ENCODE measurements at regions not wholly inside any gene's neighbourhood (a gene's known extent, or its start where the extent isn't known, plus 50 kb on each side); places are given as distances from the start of the nearest gene placed in this dataset.

DNA sequence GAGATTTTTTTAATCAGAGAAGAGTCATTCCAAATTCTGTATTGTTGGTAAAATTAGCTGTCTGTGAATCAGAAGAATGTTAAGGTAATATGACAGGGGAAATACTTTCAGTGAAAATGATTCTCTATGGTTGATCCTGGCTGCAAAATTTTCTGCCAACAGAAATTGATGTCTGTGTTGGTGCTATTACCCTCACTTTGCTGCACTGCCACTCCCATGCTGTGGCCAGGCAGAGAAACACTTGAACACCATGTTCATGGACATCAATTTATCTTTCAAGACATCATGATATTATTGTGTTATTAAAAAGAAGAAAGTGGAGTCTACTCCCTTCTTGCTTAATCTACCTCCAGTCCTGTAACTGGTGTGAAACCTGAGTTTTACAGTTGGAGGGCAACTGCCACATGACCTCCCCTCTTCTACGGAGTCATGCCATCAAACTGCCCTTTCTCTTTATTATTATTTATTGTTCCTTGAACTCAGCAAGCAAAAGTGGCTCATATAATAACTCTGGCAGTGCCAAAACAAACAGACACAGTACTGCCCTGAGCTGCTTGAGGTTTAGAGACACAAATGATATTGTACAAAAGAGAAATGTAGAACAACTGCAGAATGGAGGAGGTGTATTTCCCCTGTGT is 288.0 kb upstream of the JAG1 start:
- no peak for DNase-seq

DNA sequence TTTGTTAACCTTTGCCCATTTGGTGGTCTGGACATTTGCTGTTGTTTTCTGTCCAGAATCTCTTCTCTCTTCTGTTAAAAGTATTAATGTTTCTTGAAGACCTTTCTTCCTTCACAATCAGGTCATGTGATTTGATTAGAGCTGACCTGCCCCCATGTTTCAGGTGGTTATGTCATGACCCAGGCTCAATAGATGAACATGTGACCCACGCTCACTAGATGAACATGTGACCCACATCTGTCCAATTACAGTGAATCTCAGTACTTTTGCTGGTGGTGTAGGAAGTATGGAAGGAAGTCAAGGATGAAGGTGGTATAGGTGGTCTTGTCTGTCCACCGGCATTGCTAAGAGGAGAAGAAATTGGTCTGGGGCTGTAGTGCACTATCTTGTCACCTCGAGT is 289.1 kb upstream of the JAG1 start:
- no peak for DNase-seq

DNA sequence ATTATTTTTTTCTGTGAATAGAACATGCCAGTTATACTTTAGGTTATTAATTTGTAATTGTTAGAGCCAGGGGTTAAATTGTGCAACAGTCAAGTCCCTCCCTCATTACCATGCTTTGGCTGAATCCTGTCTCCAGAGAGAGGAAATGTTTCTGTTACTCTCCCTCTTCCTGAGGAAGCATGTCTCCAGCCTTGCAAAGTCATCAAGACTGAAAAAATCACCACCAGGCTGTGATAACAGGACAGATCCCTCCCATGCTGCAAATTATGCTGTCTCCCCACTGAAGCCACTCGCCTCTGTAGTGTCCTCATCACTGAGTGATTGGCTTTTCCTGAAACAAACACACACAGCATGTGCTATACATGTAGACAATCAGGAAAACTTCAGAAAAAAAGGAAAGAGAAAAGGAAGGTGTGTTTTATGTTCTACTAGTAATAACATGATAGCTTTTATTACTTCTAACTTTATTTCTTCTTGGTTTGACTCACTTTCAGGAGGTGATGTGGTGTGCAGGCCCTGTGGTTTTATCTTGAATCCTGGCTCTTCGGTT is 290.0 kb upstream of the JAG1 start:
- DNase-seq, result no peak

DNA sequence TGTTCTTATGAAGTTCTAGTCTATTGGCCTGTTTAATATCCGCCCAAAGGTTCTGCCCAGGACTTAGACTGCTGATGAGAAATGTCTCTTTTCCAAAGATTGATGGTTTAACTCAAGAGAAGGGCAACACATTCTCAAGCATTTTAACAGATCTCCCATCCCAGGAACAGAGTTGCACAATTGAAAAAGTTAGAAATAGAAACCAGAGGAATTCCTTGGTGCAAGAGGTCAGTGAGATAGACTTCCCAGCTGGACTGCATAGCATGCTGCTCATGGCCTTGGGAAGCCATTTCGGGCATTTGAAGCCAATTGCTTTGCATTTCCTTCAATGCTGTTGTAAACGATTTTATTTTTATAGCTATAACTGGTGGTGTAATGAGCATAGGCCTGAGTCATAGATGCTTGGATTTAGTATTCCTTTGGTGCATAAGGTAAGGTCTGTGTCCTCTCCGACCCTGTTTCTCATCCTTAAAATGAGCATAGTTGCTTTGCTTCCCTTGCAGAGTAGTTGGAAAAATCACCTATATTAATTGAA is 292.2 kb upstream of the JAG1 start:
- DNase-seq, result no peak

DNA sequence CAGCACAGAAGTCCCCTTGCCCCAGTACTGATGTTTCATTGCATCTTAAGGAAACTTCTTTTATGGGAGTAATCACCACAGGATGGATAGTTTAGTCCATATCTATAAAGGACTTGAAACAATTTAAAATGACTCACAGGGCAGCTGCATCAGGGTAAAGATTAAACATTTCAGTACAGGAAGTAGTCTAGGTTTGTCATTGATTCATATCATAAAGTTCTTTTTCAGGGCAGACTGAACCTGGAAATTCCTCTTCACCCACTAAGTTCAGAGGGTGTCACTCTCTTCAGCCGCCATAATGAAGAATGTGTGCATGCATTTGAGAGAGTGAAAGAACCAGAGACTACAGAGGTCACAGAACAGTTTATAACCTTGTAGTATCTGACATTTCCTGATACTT is 296.3 kb upstream of the JAG1 start:
- DNase-seq, result no peak

DNA sequence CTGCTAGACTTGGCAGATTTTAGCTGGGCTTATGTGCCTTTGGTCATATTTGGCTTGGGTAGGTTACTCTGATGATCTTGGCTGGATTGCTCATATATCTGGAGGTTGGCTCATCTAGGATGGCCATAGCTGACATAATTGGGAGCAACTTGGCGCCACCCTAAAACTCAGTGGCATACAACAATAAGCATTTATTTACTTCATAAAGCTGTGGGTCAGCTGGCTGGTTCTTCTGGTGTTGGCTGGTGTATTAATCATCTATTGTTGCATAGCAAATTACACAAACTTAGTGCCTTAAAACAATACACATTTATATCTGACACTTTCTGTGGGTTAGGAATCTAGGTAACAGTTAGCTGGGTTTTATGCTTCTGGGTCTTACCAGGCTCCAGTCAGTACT is 297.3 kb upstream of the JAG1 start:
- no peak for DNase-seq

DNA sequence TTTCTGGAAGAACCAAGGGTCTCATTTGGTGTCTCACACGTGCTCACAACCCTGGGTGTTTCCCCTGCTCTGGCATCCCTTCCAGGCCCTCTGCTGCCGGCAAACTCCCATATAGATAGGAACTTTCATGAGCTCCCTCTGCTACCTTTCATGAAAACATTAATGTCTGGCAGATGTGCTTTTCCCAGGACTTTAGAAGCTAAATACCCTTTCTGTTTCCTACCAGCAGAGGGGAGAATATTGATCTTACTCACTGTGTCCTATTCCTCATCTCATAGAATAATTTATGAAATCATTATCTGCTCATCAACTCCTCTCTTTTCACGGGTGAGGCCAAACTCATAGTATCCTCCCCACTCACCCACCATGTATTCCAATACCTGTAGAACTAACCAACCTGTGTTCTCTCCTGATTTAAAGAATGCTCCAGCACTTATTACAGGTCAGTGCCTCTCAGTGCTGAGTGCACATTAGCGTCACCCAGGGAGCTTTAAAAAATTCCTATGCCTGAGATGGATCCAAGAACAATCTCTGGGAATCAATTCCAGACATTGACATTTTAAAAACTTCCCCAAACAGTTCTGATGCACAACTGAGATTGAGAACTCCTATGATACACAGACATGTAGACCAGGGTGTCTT is 298.5 kb upstream of the JAG1 start:
- DNase-seq, result no peak

DNA sequence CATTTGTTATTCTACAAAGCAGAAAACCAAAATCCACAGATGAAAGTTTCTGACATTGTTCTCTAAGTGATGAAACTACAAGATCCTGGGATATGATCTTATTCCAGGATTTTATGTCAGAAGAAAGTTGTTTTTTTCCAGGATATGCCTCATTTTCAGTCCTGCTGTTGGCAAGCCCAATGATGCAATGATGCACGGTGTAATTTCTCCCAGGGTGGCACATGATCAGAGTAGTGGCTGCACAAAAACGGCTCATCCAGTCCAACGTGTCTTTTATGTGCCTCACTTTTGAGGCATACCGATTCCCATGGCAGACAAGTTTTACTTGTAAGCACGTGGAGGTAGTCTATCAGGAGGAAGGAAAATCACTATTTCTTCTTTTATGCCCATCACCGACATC is 302.3 kb upstream of the JAG1 start:
- no peak for DNase-seq

DNA sequence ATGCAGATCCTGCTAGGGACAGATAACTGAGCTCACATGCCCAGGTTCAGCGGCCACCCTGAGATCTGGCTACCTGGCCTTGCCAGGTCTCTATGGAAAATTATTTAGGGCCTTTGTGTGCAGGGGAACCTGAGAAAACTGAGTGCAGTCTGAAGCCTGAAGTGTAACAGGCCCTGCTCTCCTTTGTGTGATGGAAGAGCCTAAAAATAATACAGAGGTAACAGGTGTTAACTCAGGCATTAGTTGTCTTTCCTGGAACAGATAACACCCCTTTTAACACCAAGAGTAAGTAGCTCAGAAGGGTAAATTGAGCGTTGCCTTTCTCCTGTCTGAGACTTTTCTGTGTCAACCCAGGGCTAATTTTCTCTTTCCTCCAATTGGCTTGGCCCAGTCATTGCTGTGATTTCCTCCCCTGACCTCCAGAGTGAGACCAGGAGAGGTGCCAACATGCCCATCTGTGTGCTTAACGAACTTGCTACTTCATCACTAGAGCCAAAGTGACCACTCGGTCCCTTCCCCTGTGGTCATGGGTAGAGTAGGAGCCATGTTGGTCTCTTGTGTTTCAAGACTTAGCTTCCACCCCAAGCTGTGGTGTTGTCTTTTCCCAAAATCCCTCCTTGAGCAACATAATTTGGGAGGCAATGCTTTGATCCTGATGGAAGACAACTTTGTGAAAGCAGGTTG is 304.4 kb upstream of the JAG1 start:
- no peak for DNase-seq

DNA sequence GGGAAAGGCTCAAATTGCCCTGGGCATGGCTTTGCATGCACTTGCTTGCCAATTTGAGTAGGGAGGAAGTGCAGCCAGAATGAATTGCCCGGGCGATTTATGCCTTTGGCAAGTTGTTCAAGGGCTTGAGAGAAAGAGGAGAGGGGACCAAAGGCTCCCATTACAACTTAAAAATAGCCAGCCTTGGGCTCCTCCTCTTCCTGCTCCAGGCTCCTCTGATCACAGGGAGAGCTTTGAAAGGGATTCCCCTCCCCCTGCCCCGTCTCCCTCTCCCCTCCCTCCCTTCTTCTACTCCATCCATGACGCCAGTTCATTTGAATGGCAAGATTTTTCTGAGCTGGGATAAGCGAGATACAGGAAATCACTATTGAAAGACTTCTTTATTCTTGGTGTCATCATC is 304.9 kb upstream of the JAG1 start:
- no peak for DNase-seq

DNA sequence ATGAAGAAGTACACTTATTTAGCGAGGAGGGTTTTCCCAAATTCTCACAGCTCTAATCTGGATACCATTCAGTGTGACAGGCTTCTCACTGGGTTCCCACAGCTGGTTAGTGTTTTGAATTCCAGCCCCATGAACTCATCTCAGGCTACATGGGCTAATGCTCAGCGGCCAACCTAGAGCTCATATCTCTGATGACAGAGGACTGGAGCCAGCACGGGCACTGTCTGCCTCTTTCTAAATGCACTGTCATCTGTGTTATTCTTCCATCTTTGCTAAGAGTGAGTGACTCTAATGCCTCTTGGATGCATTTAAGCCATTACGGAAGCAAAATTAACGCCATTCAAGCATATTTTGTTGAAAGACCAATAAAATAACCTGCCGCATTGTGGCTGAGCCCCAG is 308.9 kb upstream of the JAG1 start:
- DNase-seq, result no peak

DNA sequence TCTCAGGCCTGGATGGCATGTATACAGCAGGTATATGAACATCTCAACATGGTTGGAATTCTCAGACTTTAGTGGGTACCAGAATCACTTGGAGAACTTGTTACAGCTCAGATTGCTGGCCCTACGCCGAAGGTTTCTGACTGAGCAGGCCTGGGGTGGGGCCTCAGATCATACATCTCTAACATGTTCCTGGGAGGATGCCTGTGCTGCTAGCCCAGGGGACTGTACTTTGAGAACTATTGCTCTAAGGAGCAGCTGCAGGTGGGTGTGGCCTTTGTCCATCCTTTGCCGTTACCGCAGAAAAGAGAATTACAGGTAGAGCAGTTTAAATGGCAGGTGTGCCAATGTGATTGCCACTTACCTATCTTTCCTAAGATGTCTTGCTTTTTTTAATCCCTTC is 310.5 kb upstream of the JAG1 start:
- no peak for DNase-seq

DNA sequence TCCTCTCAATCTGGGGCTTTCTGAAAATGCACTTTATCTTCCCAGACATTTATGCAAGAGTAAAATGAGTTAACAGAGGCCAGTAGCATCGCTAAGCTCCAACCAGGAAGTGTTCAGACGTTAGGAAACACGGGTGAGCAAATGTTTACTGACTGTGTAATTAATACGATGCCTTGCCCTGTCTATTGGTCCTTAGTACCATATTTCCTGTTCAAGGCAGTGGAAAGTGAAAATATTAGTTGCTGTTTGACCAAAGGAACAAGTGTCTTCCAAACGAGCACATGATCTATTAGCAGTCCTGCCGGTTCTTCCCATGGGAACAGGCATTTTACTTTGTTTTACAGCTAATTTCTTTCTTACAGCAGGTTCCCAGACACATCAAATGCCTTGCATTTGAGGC is 311.1 kb upstream of the JAG1 start:
- no peak for DNase-seq

DNA sequence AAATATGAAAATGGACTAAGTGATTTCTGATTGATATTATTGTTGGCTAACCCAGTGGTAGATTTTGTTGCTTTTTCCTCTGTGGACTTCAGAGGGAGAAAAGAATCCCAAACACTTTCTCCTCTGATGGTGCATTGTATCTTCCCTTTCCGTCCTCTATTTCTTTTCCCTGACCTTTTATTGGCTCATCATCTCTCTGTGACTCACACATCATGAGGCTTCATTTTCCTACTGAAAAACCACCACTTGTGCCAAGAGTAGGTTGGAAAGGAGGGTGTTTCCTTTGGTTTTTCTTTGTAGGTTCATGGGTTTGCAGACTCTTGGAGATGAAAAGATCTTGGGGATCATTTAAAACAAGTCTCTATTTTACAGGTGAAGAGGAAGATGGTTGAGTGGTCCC is 311.7 kb upstream of the JAG1 start:
- no peak for DNase-seq

DNA sequence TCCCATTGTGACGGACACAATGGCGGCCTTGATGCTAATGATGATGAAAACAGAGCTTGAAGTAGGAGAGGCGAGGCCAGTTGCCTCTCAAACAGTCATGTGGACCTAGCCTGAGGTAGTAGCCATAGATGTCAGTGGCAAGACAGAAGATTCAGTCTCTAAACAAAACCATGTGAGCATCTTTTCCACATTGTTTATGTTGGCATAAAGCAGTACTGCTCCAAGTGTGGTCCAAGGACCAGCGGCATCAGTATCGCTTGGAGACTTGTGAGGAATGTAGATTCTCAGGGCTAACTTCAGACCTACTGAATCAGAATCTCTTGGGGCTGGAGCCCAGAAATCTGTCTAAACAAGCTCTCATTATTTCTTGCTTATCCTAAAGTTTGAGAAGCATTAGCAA is 312.8 kb upstream of the JAG1 start:
- DNase-seq, result no peak

DNA sequence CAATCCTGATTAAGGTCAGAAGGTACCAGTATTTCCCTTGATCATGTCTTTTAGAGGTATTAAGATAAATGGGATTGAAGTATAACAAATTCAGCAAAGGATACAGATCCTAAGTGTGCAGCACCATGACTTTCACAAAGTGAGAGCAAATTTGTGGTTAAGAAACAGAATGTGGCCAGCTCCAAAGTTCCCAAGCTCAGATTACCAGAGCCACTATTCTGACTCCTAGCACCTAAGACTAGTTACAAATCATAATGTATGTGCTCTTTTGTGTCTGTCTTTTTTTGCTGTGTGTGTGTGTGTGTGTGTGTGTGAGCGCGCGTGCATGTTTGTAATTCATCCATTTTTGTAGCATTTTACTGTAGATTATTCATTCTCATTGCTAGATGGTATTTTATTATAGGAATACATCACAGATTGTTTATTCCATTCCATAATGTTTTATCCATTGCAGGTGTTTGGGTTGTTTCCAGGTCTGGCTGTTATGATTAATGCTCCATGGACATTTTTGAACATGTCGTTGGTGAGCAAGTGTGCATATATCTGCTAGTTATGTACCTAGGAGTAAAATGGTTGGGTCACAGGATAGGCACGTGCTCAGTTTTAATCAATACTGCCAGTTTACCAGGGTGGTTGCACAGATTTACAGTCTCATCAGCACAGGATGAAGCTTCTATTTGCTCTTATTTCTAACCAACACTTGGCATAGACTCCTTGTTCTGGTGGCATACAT is 314.0 kb upstream of the JAG1 start:
- DNase-seq, result no peak

DNA sequence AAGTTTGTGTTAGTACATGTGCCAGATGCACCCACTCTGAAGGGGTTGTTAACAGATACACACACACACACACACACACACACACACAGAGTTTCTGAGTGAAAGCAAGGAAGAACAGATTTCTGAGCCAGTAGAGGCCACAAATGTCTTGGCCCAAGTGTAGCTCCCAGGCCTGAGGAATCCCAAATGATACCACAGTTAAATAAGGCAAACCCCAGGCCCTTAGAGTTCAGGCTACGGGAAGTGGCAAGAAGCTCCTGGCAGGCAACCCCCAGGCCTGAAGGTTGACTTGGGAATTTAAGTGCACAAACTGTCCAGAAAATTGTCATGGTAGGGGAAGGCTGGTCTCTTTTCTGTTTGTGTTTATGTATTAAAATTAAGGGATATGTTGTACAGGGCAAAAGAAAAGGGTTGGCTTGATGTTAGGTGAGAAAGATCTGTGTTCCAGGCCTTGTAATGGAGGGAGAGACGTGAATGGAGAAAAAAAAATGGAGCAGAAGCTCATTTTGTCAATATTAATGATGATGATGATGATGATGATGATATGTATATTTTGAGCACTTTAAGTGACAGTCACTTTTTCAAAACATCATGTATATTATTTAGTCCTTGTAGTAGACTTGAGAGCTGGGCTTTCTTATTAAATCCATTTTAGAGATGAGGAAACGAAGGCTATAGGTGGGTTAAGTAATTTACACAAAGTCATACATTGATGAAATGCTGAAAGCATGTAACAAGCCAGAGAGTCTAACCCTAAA is 317.0 kb upstream of the JAG1 start:
- DNase-seq, result no peak

DNA sequence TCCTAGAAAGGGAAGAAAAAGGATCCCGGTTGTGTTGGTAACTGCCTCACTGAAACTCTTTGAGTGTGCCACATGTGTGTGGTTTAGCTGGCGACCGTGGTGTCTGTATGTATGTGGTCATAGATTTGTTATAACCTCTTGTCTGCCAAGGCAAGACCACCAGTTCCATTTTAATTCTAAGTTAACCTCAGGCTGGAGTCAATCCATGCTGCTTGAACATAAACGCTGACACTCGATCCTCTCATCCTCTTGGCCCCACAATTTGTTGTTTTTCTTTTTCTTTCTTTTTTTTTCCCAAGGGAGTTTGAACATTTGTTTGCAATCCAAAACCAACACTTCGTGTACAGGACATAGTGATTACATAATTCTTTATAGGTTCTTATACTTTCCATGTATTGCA is 318.9 kb upstream of the JAG1 start:
- DNase-seq, result no peak

DNA sequence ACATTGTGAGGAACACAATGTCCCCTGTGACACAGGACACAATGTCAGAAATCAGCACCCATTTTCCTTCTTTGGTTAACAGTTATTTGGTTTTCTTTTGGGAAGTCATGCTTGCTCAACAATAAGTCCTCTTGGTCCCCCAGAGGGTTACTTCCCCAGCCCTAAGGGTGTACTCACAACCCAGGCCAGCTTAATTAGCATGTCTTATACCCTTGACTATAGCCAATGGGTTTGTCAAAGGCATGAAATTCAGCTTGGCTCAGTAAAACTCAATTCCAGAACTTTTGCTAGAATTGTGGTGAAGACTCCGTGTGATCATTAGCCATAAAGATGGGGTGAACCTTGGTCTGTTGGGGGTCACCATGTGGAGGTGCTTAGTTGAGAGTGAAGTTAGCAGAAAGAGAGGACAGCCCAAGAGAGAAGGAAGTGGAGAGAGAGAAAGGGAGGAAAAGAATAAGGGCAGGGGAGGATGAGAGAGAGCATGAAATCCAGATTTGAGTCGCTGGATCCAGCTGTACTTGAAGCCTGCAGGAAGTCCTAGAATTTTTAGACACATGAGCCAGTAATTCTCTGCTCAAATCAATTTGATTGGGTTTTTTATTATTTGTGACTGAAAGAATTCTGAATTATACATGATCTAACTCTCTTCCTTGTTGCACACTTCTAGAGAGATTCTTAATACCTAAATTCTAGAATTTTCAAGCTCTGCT is 321.3 kb upstream of the JAG1 start:
- no peak for DNase-seq

DNA sequence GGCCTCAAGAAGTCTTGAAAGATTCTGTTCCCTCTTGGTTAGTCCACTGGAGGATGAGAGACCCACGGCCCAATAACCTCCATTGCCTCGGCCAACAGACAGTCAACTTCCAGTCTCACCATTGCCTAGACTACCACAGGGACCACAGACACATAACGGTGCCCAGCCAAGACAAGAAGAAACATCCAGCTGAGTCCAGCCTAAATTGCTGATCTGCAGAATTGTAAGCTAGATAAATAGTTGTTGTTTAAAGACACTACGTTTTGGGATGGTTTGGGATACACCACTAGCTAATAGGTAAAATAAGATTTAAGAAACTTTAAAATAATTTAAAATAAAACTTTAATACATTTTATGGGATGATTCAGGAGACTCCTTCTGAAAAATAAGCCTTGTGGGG is 324.7 kb upstream of the JAG1 start:
- DNase-seq, result no peak

DNA sequence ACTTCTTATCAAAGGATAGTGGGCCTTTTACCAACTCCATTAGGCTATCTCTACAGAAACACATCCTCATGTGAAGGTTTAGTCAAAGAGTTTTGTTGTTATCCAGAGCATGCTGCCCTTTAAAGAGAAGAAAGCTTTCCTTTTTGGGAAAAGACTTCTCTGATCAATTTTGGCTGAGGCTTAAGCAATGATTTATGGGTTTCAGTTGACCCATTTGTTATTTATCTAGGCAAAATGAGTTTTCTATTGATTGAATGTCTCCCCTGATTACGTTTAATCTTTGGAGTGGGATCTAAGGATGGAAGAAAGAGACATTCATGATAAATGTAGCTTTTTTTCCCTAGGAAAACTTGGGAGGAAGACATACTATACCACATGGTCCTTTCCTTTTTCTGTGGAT is 326.6 kb upstream of the JAG1 start:
- DNase-seq, result no peak

DNA sequence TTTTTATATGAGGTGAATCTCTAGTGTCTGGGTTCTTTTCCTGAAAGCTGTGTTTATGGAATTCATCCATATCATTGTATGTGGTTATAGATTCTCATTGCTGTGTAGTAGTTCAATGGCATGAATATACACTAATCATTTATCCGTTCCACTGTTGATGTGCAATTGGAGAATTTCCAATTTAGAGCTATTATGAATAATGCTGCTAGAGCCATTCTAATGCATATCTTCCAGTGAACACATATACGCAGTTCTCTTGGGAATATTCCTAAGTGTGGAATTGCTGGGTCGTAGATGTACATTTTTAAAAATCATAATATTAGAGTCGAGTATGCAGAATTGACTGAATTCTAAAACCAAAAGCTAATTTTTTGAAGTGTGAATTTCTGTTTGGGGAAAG is 327.5 kb upstream of the JAG1 start:
- DNase-seq, result no peak

Data from CD4-positive, alpha-beta T cell treated with Interleukin-17A for 4 hours (primary cell).